ENCODE measurements at regions not wholly inside any gene's neighbourhood (a gene's known extent, or its start where the extent isn't known, plus 50 kb on each side); places are given as distances from the start of the nearest gene placed in this dataset.
A peak's percentile ranks its signal among the peaks of the same experiment; 100 is the strongest.

GRCh38 chr2:57373530-57373929 lies 673.1 kb upstream of the VRK2 start:
- no peaks in the 10 kb centered on the region for H3K9me2 ChIP-seq (replicated peaks; ENCODE audit: low read length)
- intact Hi-C loops (cut with micrococcal nuclease): no loop called here
- H3K9ac ChIP-seq (ENCODE audit: low read length): no peak overlapping the region
- H2AFZ ChIP-seq (ENCODE audit: low read length): no peak overlapping the region
- TF ChIP-seq EZH2phosphoT487 (IDR thresholded peaks at IDR 0.05; ENCODE audit: borderline replicate concordance, low read length): no peak
- no peaks in the 10 kb centered on the region for H3K79me2 ChIP-seq (ENCODE audit: low read length)
- CTCF ChIA-PET: no interaction called here
- no peaks in the 10 kb centered on the region for H3K9me3 ChIP-seq (ENCODE audit: low read length)
- POLR2A ChIA-PET (ENCODE audit: unreplicated experiment): no interaction called here
- H3K27me3 ChIP-seq (ENCODE audit: low read length): no peaks in the 10 kb centered on the region
- H3K4me2 ChIP-seq (ENCODE audit: low read length): peak overlapping the region; percentile 34
- no peaks in the 10 kb centered on the region for H3F3A ChIP-seq (ENCODE audit: low read length, unreplicated experiment)
- H4K20me1 ChIP-seq (ENCODE audit: low read length): no peaks in the 10 kb centered on the region
- peak; percentile 65 for DNase-seq
- H3K27ac ChIP-seq (ENCODE audit: low read length): peak overlapping the region; percentile 44
- BruUV-seq (replicated peaks): no TSS peak
- no peaks in the 10 kb centered on the region for H3K36me3 ChIP-seq (ENCODE audit: low read depth, low read length)
- ATAC-seq: peak; percentile 42; the same call in 1 of the 2 replicates
- no peak overlapping the region for H3K4me3 ChIP-seq (ENCODE audit: low read length)
- peaks cover 11% of the 10 kb centered on the region for H3K4me1 ChIP-seq (ENCODE audit: insufficient read depth, low read length)

- Histone ChIP-seq H3K9me3 (ENCODE audit: low read length) (no peaks in the 10 kb centered on the region), H3K9ac (ENCODE audit: low read length) (no peak overlapping the region), H3K4me3 (ENCODE audit: low read length) (no peak overlapping the region), H3K9me2 (replicated peaks; ENCODE audit: low read length) (no peaks in the 10 kb centered on the region), H2AFZ (ENCODE audit: low read length) (no peak overlapping the region), H3K36me3 (ENCODE audit: low read depth, low read length) (no peaks in the 10 kb centered on the region), H3K4me2 (ENCODE audit: low read length) (no peak overlapping the region), H3K4me1 (ENCODE audit: insufficient read depth, low read length) (peaks cover 11% of the 10 kb centered on the region), H3F3A (ENCODE audit: low read length, unreplicated experiment) (no peaks in the 10 kb centered on the region), H4K20me1 (ENCODE audit: low read length) (no peaks in the 10 kb centered on the region), H3K27ac (ENCODE audit: low read length) (no peak overlapping the region), H3K79me2 (ENCODE audit: low read length) (no peaks in the 10 kb centered on the region), H3K27me3 (ENCODE audit: low read length) (0 out of 2 replicates have a peak, but pooled peaks cover 5% of the 10 kb centered on the region)
- DNase-seq: peak; percentile 26
- ATAC-seq: 0 out of 2 replicates have a peak, but pooled peaks have one; percentile 43
- TF ChIP-seq EZH2phosphoT487 (IDR thresholded peaks at IDR 0.05; ENCODE audit: borderline replicate concordance, low read length) (no peak), CTCF (conservative IDR thresholded peaks at IDR 0.05; ENCODE audit: low read depth, low read length) (peak; percentile 59)
- POLR2A ChIA-PET (ENCODE audit: unreplicated experiment): no interaction called here
- intact Hi-C loops (cut with micrococcal nuclease): loop anchor here (5.0 kb wide), 1 partner anchor 120 kb away; no protein-coding TSS in a partner anchor
- CTCF ChIA-PET: no interaction called here
- BruUV-seq (replicated peaks): no TSS peak
These were observed 669.6 kb upstream of the VRK2 start for GRCh38 chr2:57376985-57377384.

GRCh38 chr2:57386305-57386704 lies 660.3 kb upstream of the VRK2 start:
- Histone ChIP-seq H2AFZ (ENCODE audit: low read length) (no peak overlapping the region), H3F3A (ENCODE audit: low read length, unreplicated experiment) (no peaks in the 10 kb centered on the region), H3K27ac (ENCODE audit: low read length) (no peak overlapping the region), H3K9me3 (ENCODE audit: low read length) (no peaks in the 10 kb centered on the region), H3K9ac (ENCODE audit: low read length) (no peak overlapping the region), H3K36me3 (ENCODE audit: low read depth, low read length) (no peaks in the 10 kb centered on the region), H3K27me3 (ENCODE audit: low read length) (peaks cover 6% of the 10 kb centered on the region; the same call in 1 of the 2 replicates), H4K20me1 (ENCODE audit: low read length) (no peaks in the 10 kb centered on the region), H3K79me2 (ENCODE audit: low read length) (no peaks in the 10 kb centered on the region), H3K9me2 (replicated peaks; ENCODE audit: low read length) (no peaks in the 10 kb centered on the region), H3K4me1 (ENCODE audit: insufficient read depth, low read length) (no peaks in the 10 kb centered on the region), H3K4me3 (ENCODE audit: low read length) (no peak overlapping the region), H3K4me2 (ENCODE audit: low read length) (no peak overlapping the region)
- POLR2A ChIA-PET (ENCODE audit: unreplicated experiment): no interaction called here
- ATAC-seq (no peak), DNase-seq (no peak)
- BruUV-seq (replicated peaks): no TSS peak
- CTCF ChIA-PET: no interaction called here
- intact Hi-C loops (cut with micrococcal nuclease): no loop called here
- TF ChIP-seq CTCF (conservative IDR thresholded peaks at IDR 0.05; ENCODE audit: low read depth, low read length): no peak
- TF ChIP-seq EZH2phosphoT487 (IDR thresholded peaks at IDR 0.05; ENCODE audit: borderline replicate concordance, low read length): no peak
- TF ChIP-seq EZH2 (IDR thresholded peaks at IDR 0.05; ENCODE audit: low read length, unreplicated experiment): no peak
